MCF 10A (cell line): ENCODE measurements at regions not wholly inside any gene's neighbourhood (a gene's known extent, or its start where the extent isn't known, plus 50 kb on each side); places are given as distances from the start of the nearest gene placed in this dataset.

Source experiments
- BruUV-seq: library from RNA; stranded (reverse); fragments of 400-500 nt; replicated peaks from 2 replicates; lab custom pipeline; 2021; lab: Mats Ljungman, UMichigan
- CTCF ChIA-PET: fragments of 300-600 bp; sonication (Branson Sonifier 250); formaldehyde crosslinking; extraction: SDS; loops from one replicate; lab custom pipeline; 2021; ENCODE audit warnings: antibody characterized with exemption, inconsistent platforms; lab: Yijun Ruan, JAX
- POLR2A ChIA-PET: fragments of 300-600, 350-650 bp; sonication (Branson Sonifier 250); formaldehyde crosslinking; extraction: SDS; loops from one replicate; lab custom pipeline; 2020; ENCODE audit warnings: antibody characterized with exemption, inconsistent platforms; lab: Yijun Ruan, JAX
- DNase-seq: peaks from one replicate; pipeline ENCODE4 v3.0.0-alpha.2; 2018; ENCODE audit not compliant: unreplicated experiment
- H3K27ac Mint-ChIP-seq: one replicate; pipeline ENCODE4 v1.8.0; 2022; ENCODE audit warnings: mild to moderate bottlenecking, low read depth, mixed read lengths; ENCODE audit not compliant: unreplicated experiment
- H3K27me3 Mint-ChIP-seq: one replicate; pipeline ENCODE4 v1.8.0; 2022; ENCODE audit warnings: mixed read lengths; ENCODE audit not compliant: insufficient read depth, unreplicated experiment
- H3K36me3 Mint-ChIP-seq: one replicate; pipeline ENCODE4 v1.8.0; 2022; ENCODE audit warnings: mild to moderate bottlenecking, moderate library complexity, mixed read lengths; ENCODE audit not compliant: insufficient read depth, unreplicated experiment
- H3K4me1 Mint-ChIP-seq: one replicate; pipeline ENCODE4 v1.8.0; 2022; ENCODE audit warnings: mixed read lengths; ENCODE audit not compliant: insufficient read depth, unreplicated experiment
- H3K4me3 Mint-ChIP-seq: one replicate; pipeline ENCODE4 v1.8.0; 2022; ENCODE audit warnings: mild to moderate bottlenecking, moderate library complexity, mixed read lengths; ENCODE audit not compliant: unreplicated experiment
- H3K9me3 Mint-ChIP-seq: one replicate; pipeline ENCODE4 v1.8.0; 2022; ENCODE audit warnings: mixed read lengths; ENCODE audit not compliant: unreplicated experiment
- intact Hi-C: fragments of 100-400 bp; cut with micrococcal nuclease; formaldehyde crosslinking; loops from 2 replicates; pipeline ENCODE4 v1.14.1; 2022
- TF ChIP-seq, protein P1 (sequence below): fragments of 200-600 bp; IDR thresholded peaks from one replicate; pipeline ENCODE4 v1.8.0; 2022; ENCODE audit warnings: antibody characterized with exemption, mild to moderate bottlenecking; ENCODE audit not compliant: unreplicated experiment

DNA sequence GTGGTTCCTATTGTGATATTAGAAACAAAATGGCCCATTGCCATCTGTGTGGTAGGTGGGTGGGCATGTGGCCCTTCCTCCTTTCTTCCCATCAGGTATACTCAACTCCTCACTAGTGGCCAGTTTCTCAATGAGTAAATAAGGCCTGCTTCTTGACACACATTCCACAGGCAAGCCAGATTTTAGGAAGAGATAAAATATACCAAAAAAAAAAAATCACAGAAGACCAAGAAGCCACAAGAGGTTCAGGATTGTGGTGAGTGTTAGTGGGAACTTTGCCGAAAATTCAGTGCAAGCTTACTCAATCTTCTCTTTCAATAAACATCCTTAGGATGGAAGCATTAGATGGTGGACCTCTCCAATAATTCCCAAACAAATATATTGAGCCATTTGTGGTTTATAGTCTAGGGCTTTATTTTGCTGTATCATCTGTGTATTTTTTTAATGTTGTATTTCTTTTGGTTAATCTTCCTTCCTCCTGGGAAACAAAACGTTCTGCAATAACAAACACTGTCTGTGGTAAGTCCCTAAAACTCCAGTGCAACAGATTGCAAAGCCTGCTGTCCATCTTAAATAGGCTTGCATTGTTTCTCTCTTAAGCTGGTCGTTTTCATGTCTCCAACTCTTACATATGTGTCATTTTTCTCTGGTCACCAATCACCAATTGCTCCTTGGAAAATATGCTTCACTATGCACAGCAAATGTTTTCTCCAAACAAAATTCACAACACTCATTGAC, 289.9 kb upstream of the KITLG start:
- BruUV-seq = no TSS peak
- H3K9me3 Mint-ChIP-seq = no peaks in the 10 kb centered on the region
- ChIA-PET POLR2A (interaction anchor here (0.6 kb wide), 1 partner anchor 29 kb away, joined by 4 read pairs; no protein-coding TSS in a partner anchor), CTCF (interaction anchor here (1.3 kb wide), 1 partner anchor 25 kb away, joined by 3 read pairs; no protein-coding TSS in a partner anchor)
- H3K27me3 Mint-ChIP-seq = no peaks in the 10 kb centered on the region
- H3K4me3 Mint-ChIP-seq = no peak overlapping the region
- no peaks in the 10 kb centered on the region for H3K36me3 Mint-ChIP-seq
- intact Hi-C loops = no loop called here
- TF ChIP-seq, protein P1, sequence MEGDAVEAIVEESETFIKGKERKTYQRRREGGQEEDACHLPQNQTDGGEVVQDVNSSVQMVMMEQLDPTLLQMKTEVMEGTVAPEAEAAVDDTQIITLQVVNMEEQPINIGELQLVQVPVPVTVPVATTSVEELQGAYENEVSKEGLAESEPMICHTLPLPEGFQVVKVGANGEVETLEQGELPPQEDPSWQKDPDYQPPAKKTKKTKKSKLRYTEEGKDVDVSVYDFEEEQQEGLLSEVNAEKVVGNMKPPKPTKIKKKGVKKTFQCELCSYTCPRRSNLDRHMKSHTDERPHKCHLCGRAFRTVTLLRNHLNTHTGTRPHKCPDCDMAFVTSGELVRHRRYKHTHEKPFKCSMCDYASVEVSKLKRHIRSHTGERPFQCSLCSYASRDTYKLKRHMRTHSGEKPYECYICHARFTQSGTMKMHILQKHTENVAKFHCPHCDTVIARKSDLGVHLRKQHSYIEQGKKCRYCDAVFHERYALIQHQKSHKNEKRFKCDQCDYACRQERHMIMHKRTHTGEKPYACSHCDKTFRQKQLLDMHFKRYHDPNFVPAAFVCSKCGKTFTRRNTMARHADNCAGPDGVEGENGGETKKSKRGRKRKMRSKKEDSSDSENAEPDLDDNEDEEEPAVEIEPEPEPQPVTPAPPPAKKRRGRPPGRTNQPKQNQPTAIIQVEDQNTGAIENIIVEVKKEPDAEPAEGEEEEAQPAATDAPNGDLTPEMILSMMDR = no peak
- H3K4me1 Mint-ChIP-seq = no peaks in the 10 kb centered on the region
- no peak overlapping the region for H3K27ac Mint-ChIP-seq
- no peak for DNase-seq

DNA sequence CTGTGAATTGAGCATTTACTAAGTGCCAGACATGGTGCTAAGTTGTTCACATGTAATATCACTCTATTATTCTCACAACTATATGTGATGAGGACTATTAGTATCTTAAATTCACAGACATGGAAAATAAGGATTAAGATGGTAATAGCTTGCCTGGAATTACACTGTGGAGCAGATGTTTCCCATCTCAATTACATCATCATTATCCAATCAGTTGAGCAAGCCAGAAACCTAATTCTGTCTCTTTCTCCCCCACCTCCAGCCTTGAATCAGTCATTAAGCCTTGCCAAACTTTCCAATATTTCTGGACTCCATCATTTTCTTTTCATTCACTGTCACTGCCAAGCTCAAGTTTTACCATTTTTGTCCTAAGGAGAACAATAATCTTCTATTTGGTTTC, 287.8 kb upstream of the KITLG start:
- TF ChIP-seq, protein P1 = no peak
- Mint-ChIP-seq H3K4me1 (no peaks in the 10 kb centered on the region), H3K4me3 (no peak overlapping the region), H3K36me3 (no peaks in the 10 kb centered on the region), H3K27ac (no peak overlapping the region), H3K27me3 (no peaks in the 10 kb centered on the region), H3K9me3 (no peaks in the 10 kb centered on the region)
- CTCF ChIA-PET = interaction anchor here (0.5 to 0.6 kb wide), 2 partner anchors 12 to 622 kb away, joined by 3 read pairs; no protein-coding TSS in a partner anchor
- intact Hi-C loops = no loop called here
- no TSS peak for BruUV-seq
- no peak for DNase-seq
- POLR2A ChIA-PET = no interaction called here

GRCh38 chr12:88867510-88867909, 287.2 kb upstream of the KITLG start:
- CTCF ChIA-PET = interaction anchor here (0.6 kb wide), 1 partner anchor 11 kb away, joined by 3 read pairs; no protein-coding TSS in a partner anchor
- H3K4me3 Mint-ChIP-seq = no peak overlapping the region

GRCh38 chr12:88866881-88867280, 286.6 kb upstream of the KITLG start:
- H3K9me3 Mint-ChIP-seq = no peaks in the 10 kb centered on the region
- DNase-seq = no peak
- no peak overlapping the region for H3K4me3 Mint-ChIP-seq
- H3K36me3 Mint-ChIP-seq = no peaks in the 10 kb centered on the region
- H3K27ac Mint-ChIP-seq = no peak overlapping the region
- CTCF ChIA-PET = no interaction called here
- no peaks in the 10 kb centered on the region for H3K27me3 Mint-ChIP-seq
- POLR2A ChIA-PET = no interaction called here
- H3K4me1 Mint-ChIP-seq = no peaks in the 10 kb centered on the region
- BruUV-seq = no TSS peak
- TF ChIP-seq, protein P1 = no peak
- intact Hi-C loops = no loop called here

More at GRCh38 chr12:88867510-88867909, 287.2 kb upstream of the KITLG start:
- intact Hi-C loops = no loop called here
- TF ChIP-seq, protein P1 = no peak
- POLR2A ChIA-PET = interaction anchor here (0.6 kb wide), 1 partner anchor 384 kb away, joined by 3 read pairs; no protein-coding TSS in a partner anchor
- Mint-ChIP-seq H3K27ac (no peak overlapping the region), H3K9me3 (no peaks in the 10 kb centered on the region), H3K36me3 (no peaks in the 10 kb centered on the region), H3K27me3 (no peaks in the 10 kb centered on the region), H3K4me1 (no peaks in the 10 kb centered on the region)
- DNase-seq = no peak
- no TSS peak for BruUV-seq
